HG03520 (cell line): ENCODE measurements at regions not wholly inside any gene's neighbourhood (a gene's known extent, or its start where the extent isn't known, plus 50 kb on each side); places are given as distances from the start of the nearest gene placed in this dataset.
"Not testable (repeated sequence)": the region's sequence is repeated elsewhere in the genome, so short reads cannot be mapped to it uniquely, and the experiment has no call there.

Source experiments
- ATAC-seq: cut with Tn5 transposase; IDR thresholded peaks from one replicate; pipeline ENCODE4 v1.9.1; 2021; ENCODE audit warnings: mild to moderate bottlenecking, moderate library complexity; ENCODE audit not compliant: unreplicated experiment

DNA sequence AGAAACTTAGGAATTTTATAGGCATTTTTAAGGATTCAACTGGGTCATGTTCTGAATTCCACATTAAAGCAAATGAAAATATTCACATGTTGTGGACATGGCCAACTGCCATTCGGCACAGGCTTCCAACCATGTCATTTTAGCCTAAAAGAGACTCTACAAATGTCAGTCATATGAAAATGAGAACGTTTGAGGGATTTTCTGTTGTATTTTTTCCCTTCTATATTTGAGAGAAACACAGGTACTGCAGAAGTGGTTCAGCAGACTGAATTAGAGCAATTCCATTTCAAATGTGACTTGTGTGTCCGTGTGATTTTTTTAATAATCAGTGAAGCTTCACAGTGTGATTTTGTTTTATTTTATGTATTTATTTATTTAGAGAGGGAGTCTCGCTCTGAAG, 124.3 kb downstream of the TP53TG3F start:
- not testable (repeated sequence) for ATAC-seq

DNA sequence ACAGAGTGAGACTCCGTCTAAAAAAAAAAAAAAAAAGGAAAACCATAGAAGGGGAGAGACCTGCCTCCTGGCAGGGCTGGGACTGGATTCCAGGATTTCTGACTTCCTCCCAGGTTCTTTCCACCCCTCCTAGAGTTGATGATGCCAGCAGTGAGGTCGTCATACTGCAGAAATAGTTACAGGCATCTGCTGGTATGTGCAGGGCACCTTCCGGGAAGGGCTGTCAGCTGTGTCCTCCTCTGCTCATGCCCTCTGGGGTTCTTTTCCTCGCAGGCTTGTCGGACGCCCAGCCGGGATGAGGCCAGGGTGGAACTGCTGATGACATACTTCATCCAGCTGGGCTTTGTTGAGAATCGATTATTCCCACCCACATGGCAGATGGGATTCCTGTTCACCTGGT, 129.2 kb downstream of the TP53TG3F start:
- not testable (repeated sequence) for ATAC-seq

DNA sequence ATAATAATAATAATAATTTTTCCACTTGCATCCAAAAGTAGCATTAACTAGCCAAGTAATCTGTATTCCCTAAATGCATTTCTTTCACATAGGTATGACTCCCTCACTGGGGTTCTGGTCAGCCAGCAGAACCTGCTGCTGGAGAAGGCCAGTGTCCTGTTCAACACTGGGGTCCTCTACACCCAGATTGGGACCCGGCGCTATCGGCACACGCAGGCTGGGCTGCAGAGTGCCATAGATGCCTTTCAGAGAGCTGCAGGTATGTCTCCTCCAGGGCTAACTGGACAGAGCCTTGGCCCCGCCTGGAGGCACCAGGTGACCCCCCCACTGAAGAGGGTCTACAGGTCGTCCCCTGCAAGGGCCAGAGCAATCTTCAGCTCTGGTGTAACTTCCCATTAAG, 133.9 kb downstream of the TP53TG3F start:
- not testable (repeated sequence) for ATAC-seq

- ATAC-seq, result not testable (repeated sequence)
Measured at GRCh38 chr16:33595074-33595473, 135.7 kb downstream of the TP53TG3F start.

- ATAC-seq, result not testable (repeated sequence)
Measured at GRCh38 chr16:33601029-33601428, 141.6 kb downstream of the TP53TG3F start.

DNA sequence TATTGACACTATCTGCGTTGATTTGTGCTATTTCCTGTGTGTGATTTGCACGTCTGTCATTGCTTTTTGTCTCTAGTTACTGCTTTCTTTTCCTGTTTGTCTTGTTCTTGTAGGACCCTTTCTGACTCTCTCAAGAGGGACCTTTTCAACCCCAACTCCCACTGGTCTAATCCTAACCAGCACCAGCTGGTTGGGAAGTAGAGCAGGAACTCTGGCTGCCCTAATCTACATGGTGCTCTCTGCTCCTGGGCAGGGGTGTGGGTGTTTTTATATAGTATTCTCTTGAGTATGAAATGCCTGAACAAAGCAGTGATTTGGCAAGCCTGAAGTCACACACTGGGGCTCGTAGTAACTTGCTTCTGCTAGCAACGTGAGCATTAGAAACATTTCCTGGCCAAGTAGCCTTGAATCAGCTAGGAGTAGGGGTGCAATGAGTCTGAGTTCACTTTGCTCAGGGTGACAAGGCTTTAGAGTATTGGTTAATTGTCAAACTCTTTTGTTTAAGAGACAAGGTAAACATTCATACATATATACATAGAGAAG, 164.2 kb downstream of the TP53TG3F start:
- not testable (repeated sequence) for ATAC-seq

DNA sequence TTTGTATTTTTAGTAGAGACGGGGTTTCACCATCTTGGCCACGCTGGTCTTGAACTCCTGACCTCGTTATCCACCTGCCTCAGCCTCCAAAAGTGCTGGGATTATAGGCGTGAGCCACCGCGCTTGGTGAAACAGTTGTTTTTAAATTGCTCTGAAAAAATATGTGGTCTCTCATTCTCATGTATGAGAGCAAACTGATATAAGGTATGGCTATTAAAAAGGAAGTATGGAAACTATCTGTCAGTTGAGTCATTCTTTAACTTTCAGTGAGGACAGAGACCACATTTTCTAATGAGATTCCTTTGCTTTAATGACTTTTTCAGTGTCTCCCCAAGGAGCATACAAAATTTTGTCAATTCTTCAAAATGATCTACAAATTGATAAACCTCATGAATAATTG, 169.5 kb downstream of the TP53TG3F start:
- ATAC-seq, result not testable (repeated sequence)

DNA sequence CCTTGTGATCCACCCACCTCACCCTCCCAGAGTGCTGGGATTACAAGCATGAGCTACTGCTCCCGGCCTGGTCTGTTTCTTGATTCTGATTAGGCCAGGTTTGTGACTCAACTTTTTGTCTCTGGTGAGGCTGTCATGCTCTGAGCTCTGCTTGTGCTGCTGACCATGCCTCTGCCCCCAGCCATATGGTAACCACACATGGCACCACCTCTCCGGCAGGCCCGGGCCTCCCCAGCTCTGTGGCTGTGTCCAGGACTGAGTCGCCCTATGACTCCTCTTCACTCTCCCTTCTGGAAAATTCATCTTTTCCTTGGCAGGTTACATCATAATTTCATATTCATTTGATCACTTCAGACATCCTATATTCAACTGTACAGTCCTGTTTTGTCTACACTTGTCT, 172.3 kb downstream of the TP53TG3F start:
- not testable (repeated sequence) for ATAC-seq

DNA sequence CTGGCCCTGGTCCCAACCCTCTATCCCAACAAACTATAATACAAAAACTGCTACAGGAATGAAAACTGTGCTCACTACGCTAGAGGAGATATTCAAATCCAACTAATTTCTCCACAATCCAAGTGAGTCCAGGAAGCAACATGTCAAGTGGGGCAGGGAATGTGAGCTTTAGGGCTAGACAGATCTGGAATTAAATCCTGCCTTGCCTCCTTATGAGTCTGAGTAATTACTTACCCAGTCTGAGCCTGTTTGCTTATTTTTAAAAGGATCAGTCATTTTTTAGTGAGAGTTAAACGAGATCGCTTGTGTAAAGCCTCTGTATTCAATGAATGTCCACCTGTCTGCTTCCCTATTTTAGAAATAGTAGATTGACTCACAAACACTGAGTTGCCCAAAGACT, 174.6 kb downstream of the TP53TG3F start:
- not testable (repeated sequence) for ATAC-seq

GRCh38 chr16:33636760-33637159, 177.3 kb downstream of the TP53TG3F start:
- ATAC-seq, result not testable (repeated sequence)

DNA sequence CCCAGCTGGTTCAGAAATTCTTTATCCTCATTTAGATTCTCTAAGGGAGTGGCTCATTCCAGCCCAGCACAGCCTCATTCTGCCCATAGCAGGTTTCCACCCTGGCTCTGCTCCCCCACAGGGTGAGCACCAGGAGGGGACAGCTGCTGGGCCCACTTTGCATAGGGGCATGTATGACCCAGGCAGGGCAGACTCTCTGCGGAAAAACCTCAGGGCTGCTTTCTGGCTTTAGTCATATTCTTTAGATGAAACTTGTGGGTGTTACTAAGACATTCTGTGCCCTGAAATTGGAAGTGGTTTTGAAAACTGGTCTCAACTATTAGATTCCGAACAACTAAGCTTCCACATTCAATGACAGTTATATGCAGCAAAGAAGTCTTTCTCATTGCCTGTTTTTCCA, 183.9 kb downstream of the TP53TG3F start:
- ATAC-seq, result peak; percentile 77

- ATAC-seq, result peak; percentile 56
Measured at GRCh38 chr16:33643698-33644381, 184.4 kb downstream of the TP53TG3F start.

DNA sequence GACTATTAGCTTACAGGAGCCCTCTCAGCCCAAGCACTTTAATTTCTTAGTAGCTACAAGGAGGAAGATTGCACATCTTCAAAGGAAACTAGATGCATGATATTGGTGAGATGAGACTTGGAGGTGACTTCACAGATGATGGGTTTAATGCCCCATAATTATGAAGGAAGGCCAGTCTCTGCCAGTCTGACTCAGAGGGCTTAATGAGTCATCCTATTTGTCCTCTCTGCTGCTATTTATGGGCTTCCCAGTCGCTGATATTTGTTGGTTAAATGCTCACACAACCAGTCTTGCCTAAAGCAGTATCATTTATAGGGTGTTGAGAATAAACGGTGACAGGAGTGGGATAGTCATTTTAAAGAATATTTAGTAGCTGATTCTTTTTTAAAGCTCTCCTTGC, 187.0 kb downstream of the TP53TG3F start:
- not testable (repeated sequence) for ATAC-seq

GRCh38 chr16:33655756-33656155, 196.3 kb downstream of the TP53TG3F start:
- ATAC-seq, result not testable (repeated sequence)

- peak; percentile 68 for ATAC-seq
Measured at GRCh38 chr16:33656394-33656793, 197.0 kb downstream of the TP53TG3F start.

DNA sequence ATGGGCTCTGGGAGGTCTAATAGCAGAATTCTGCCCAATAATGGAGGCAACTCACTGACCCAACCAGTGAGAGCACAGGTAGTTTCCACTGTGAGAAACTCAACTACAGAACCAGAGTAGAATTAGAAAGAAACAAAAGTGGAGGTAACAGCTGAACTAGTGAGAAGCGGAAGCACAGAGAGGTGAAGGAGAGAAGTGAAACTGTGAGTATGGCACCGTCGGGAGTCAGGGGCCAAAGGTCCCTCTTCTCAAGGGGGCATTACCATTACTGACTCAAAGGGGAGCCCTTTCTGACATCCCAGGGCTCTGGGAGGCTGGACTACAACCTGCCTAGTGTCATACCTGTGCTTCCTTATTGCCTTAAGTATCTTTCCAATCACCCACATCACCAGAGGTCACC, 198.3 kb downstream of the TP53TG3F start:
- ATAC-seq, result peak; percentile 55

DNA sequence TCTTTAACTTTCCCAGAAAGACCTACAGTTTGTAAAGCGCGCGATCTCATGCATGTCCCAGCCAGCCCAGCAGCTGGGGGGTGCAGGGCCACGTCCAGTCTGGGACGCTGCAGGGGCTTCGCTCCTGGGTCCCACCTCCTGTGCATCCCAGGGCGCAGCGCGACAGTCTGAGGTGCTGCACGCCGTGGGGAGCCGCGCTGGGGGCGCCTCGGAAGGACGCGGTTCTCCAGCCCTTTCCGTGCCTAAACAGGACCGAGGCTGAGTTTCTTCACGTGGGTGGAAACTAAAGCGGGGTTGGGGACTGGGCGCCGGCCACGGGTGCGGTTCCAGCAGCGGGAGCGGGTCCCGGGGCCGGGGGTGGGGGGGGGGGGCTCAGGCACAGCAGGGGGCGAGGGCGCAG, 221.4 kb downstream of the TP53TG3F start:
- not testable (repeated sequence) for ATAC-seq

- not testable (repeated sequence) for ATAC-seq
Measured at GRCh38 chr16:33700320-33700719, 240.9 kb downstream of the TP53TG3F start.

GRCh38 chr16:33706845-33707590, 247.6 kb downstream of the TP53TG3F start:
- not testable (repeated sequence) for ATAC-seq

- ATAC-seq, result not testable (repeated sequence)
Measured at GRCh38 chr16:33707591-33707934, 248.2 kb downstream of the TP53TG3F start.

GRCh38 chr16:33709856-33710695, 250.7 kb downstream of the TP53TG3F start:
- not testable (repeated sequence) for ATAC-seq
